ENCODE measurements at regions not wholly inside any gene's neighbourhood (a gene's known extent, or its start where the extent isn't known, plus 50 kb on each side); places are given as distances from the start of the nearest gene placed in this dataset.

DNA sequence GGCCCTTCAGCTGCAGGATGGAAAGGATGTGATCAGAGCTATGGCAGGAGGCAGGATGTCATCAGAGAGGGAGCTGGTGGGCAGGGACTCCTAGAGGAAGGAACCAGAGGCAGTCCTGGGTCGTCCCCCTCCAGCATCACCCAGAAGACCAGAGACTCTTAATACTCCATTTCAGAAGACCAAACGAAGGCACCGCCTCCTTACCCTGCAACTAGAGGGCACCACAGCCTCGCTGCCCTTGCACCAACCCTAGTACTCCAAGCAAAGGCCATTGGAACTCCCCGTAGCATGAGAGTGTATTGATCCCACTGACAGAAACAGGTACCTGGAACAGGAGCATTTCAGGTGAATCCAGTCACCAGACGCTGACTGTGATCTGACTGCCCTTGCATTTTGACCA lies 598.1 kb downstream of the NPHP4 start:
- no peak for DNase-seq

DNA sequence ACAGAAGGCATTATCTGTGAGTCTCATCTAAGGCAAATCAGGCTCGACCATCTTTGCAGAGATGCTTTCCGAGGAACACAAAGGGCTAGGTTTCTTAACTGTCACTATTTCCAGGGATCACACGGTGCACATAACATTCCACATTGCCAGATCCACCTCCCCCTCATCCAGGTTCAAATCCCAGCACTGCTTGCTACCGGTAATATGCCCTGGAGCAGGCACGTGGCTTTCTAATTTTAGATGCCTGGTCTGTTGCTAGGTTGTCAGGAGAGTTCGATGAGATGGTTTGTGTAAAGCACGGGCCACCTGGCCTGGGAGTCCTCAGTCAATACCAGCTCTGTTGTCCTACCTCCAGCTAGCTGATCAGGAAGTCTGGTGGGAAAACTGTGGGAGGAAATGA lies 598.6 kb downstream of the NPHP4 start:
- DNase-seq: no peak

DNA sequence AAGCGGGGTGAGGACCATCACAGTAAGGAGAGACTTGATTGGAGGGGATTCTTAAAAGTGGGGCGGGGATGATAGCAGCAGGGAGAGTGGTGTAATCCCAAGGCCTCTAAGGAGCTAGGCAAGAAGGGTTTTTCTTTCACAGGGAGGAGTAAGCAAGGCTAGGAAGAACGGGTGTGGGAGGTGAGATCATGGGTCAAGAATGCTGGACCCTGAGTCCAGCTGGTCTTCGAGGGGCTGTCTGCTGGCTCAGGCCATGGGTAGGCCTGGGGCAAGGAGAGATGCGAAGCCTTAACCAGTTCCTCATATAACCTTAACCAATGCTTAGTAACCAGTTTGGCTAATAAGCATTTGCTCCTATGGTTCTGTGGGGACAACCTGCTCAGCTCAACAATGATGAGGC lies 599.1 kb downstream of the NPHP4 start:
- DNase-seq: no peak

DNA sequence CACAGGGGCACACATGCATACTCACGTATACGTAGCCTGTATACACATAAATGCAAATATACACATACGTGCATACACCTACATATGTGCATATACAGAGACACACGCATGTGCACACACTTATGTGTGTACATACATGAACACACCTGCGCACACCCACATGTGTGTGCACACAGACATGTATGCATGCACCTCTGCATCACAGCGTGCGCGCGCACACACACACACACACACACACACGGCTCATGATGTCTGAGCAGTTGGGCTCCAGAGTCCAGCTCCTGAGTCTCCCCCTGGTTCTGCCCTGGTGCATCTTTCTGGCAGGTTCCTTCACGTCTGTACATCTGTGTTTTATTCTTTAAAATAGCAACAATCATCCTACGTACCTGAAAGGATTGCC lies 600.5 kb downstream of the NPHP4 start:
- DNase-seq: no peak

DNA sequence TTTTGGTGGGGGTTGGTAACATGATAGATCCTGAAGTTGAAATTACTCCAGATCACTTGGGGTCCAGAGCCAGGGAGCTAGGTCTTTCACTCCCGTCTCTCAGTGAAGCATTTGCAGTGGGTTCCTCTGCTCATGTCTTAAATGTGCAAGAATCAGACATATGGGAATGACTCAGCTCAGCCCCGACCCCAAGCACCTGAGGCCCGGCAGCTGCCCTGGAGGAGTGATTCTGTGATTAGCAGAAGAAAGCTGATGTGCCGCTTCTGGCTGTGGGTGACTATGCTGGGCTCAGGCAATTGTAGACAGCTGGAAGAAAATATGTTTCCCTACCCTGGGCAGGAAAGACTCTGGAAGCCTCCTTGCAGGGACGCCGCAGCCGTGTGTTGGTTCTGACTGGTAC lies 601.7 kb downstream of the NPHP4 start:
- no peak for DNase-seq

DNA sequence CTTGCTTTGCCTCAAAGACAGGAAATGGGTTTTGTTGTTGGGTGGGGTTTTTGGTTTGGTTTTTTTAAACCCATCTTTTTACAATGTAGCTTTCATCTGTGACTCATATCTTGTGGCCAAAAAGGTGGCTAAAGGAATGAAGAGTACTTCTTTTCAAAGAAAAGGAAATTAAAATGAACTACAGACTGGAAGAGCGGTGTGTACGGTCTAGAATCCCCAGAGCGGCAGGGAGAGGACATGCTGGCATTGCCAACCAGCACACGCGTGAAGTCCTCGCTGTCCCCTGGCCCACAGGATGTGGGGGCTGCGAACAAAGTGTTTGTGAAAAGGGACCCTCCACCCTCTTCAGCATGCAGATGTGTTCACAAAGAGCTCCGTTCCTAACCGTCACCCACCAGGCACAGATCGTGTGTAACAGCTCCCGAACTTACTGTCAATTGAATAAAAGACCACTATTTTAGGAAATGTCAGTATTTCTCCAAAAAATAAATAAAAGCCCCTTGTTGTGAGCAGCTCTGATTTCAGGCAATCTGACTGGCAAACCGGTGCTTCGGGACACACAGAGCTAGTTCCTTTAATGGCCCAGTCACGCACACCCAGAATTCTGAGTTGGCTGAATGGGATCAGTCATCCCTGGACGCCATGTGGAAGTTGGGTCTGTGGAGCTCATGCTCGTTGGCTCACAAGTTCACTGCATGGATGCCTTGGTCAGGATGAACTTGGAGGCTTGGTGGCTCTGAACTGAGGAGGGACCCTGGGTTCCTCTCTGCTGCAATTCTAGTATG lies 602.9 kb downstream of the NPHP4 start:
- no peak for DNase-seq

DNA sequence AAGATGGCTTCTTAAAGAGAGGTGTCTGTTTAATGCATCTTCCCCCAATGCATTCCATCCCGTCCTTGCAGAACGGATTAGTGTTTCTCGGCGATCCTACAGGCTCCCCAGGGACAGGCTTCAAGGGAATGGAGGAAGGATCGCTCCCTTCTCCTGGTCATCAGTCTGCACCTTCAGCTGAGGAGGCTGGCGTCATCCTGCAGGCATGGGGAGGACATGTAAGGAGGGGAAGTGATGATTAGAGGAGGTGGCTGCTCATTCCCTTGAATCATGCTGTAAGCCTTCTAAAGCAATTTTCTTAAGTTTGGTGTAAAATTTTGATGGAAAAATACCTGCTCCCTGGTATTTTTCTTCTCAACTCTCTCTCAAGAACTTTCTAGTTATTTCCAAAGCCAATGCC lies 603.6 kb downstream of the NPHP4 start:
- no peak for DNase-seq

DNA sequence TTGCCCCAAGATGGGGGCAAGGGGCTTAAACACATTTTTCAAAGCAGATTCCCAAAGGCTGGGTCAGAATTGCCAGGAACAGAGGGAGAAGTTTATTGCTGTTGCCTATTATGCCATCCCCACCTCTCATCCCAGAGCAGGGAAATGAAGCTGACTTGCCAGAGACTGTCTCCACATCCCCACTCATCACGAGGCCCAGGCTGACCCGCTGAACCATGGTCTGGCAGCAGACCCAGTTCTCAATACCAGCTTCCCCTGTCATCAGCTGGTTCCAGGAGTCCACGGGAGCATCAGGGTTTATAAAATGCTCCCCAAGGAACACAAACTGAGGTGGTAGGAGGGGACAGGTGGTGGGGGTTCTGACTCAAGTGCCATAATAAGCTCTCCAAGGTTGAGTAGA lies 605.9 kb downstream of the NPHP4 start:
- no peak for DNase-seq

DNA sequence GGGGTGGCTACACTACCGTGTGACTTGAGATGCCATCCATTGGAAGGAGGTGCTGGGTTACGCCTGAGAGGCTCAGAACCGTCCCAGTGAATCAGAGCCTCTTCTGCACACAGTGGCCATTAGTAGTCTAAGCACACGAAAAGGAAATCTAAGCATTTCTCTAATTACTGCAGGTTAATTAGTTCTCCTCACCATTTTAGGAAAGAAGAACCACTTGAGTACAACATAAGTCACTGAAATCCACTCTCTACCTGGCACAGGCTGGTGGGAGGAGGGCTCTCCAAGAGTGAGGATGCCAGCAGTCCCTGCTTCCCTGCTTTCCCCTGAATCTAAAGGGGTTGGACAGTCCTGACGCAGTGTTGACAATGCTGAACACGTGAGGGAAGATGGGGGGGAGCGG lies 606.3 kb downstream of the NPHP4 start:
- DNase-seq: no peak

DNA sequence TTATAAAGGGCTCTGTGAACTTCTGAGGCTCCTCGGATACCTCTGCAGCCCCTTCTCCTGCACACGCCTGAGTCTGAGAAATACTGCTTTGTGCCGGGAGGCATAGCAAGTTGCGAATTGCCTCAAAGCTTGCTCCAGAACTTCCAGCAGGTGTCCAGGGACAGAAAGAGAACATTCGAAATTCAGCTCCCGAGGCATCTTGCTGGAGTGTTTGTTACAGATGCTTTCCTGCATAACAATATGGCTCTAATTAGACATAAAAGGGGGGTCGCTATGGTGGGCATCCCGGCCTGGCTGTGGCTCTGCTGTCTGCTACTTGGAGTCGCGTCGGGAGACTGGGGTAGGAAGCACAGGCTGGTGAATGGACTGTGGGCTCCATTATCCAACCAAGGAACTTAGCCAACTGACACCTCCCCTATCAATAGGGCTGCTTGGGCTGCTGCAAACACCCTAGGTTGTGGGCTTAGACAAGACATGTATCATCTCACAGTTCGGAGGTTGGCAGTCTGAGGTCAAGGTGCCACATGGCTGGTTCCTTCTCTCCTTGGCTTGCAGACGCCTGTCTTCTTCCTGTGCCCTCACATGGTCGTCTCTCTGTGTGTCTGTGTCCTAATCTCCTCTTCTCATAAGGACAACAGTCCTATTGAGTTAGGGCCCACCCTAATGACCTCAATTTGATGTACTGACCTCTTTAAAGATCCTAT lies 607.0 kb downstream of the NPHP4 start:
- DNase-seq: no peak

DNA sequence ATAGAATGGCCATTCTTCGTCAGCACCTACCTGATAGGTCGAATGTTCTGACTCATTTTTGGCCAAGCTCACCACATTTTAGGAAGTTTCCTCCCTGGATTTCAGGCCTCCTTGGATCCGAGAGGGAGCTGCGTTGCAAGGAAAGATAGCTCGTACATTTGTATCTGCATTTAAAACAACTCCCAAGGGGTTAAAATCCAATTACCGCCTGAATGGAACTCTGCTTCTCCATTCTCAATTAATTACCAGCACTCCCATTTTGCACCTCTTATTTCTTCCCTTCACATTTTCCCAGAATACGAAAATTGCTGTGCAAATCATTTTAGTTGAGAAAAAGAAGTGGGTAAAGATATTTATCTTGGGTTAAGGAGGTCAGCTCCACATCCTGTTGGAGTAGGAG lies 610.7 kb downstream of the NPHP4 start:
- no peak for DNase-seq

DNA sequence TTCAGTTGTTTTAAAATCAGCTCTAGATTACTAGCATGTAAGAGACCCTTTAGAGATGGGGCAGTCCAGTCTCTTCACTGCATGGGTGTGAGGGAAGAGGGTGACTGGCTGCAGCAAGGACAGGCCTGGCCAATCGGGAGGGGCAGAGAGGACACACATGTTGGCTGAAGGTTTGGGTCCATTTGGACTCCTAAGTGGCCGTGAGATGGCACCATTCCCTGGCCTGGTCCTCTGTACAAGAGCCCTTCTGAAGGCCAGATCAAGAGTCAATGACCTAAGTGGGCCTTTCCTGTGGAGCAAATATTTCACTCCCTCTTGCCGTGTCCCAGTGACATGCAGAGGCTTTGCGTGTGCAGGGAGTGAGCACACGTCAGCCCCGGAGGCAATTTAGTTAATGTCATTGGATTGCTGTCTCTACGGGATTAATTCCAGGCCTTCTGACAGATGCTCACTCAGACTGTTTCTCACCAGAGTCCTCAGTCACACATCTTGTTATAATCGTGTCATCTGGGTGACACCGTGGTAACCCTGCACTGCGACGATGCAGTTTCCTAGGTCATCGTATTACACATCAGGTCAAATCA lies 613.0 kb downstream of the NPHP4 start:
- no peak for DNase-seq

DNA sequence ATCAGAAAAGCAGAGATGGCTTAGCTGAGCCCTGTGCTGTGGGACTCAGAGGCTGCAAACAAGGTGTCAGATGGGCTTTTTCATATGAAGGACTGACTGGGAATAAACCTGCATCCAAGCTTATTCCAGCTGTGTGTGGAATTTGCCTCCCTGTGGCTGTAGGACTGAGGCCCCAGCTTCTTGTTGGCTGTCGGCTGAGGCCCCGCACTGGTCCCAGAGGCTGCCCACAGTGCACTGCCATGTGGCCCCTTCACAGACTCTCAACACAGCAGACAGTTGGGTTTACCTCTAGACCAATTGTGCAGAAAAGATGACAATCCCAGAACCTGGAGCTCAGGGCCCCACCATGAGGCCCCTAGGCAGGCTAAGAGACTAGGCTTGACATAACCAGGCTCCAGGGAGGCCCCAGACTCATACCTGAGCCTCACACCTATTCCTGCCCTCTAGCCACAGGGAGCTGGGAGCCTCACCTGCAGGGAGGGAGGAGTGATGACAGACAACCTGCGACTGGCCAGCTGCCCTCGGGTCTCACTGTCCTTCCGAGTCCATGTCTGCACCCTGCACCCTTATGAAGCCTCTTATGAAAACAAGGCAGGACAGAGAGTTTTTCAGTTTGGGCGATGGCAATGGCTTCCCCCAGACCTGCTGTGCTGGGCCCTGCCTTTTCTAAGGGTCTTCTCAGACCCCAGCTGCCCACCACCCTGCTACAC lies 615.5 kb downstream of the NPHP4 start:
- no peak for DNase-seq

DNA sequence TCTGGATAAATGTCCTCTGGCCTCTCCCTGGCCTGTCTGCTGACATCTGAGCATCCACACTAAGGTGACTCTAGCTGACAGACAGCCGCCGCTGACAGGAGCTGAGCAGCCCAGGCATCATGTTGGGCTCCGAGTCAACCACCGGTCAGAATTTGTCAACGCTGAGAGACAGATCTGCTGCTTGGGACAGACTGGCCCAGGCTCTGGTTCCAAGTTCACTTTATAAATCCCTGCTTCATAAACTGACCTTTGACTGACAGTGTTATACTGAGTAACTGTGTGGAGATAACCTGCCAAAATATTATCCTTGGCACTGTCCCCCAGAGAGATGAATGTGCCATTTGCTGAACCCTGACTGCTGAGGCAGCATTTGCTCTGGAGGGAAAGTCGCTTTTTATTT lies 616.7 kb downstream of the NPHP4 start:
- DNase-seq: no peak

DNA sequence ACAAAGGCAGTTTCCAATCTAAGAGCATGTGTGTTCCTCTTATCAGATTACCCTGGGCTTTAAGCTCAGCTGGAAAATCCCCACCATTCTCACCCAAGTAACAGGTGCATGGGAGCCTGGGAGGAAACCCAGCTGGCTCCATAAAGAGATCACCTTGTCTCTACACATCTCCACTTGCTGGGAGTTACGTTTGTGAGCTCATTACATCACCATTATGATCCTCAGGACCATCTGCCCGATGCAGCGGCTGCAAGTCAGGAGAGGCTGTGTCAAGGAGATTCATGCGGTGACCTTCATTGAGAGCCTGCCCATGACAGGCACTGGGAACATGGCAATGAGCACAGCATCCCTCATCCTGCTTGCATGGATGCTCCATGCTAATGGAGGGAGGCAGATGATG lies 618.0 kb downstream of the NPHP4 start:
- no peak for DNase-seq

DNA sequence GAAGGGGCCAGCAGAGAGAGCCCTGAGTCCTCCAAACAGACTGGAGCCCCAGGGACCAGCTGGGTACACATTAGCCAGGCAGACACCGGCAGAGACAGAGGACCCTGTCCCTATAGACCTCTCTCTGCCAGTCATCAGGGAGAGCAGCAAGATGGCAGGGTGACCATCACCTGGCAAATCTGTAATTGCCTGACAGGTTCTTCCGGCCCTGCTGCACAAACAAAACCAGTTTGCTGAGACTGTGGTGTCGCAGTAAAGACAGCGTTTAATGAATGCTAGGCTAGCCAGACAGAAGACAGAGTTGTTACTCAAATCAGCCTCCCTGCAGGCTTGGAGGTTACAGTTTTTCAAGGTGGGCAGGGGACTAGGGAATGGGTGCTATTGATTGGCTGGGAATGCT lies 618.9 kb downstream of the NPHP4 start:
- no peak for DNase-seq

DNA sequence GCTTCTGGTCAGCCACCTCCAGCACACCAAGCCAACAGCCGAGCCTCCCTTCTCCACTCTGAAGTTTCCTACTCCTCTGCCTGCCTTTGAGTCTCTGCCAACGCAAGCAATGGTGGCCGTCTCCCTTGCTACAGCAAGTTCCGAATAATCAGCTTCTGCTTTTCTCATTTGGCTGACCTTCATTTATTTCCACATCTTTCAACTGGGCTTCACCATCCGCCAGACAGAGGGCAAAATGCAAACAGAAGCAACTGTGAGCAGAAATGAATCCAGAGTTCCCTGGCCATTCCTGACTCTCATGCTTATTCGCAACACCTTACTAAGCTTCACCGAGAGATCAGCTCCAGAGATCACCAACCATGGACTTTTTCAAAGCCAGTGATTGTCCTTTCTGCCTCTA lies 621.0 kb downstream of the NPHP4 start:
- DNase-seq: no peak

DNA sequence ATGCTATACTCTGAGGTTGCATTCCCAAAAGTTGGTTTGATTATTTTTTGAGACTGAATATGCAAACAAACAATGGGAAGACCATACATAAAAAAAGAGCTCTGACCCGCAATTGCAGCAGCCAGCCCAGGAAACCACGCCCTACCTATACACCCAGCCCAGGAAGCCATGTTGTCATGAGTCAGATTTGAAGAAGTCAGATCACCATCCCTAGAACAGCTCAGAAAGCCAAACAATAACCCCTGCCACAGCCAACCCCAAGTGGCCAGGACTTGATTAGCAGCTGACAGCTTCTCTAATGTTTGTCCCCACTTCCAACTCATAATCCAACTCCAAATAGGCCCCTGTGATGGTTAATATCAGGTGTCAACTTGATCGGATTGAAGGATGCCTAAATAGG lies 621.9 kb downstream of the NPHP4 start:
- no peak for DNase-seq

DNA sequence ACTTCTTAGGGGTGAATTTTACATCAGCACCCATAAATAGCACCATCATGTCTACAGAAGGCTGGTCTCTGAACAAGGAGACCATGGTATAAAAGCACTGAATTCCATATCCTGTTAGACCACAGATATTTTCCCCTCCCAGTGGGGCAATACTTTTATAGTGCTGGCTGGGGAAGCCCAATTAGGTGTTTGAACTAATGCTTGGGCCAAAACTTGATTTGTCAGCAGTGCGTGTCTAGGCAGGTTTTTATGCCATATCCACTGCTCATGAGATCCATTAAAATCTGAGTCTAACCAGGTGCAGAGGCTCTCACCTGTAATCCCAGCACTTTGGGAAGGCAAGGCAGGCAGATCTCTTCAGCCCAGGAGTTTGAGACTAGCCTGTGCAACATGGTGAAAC lies 623.0 kb downstream of the NPHP4 start:
- DNase-seq: no peak

DNA sequence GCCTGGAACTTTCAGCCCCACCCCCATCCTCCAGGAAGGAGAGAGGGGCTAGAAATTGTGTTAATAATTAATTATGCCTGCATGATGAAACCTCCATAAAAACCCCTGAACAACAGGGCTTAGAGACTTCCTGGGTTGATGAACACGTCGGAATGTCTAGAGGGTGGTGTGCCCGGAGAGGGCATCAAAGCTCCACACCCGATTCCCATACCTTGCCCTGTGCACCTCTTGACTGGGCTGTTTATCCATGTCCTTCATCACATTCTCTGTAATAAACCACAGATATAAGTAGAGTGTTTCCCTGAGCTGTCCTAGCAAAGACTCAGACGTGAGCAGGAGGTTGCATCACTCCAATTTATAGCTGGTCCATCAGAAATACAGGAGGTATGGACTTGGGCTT lies 624.0 kb downstream of the NPHP4 start:
- no peak for DNase-seq

DNA sequence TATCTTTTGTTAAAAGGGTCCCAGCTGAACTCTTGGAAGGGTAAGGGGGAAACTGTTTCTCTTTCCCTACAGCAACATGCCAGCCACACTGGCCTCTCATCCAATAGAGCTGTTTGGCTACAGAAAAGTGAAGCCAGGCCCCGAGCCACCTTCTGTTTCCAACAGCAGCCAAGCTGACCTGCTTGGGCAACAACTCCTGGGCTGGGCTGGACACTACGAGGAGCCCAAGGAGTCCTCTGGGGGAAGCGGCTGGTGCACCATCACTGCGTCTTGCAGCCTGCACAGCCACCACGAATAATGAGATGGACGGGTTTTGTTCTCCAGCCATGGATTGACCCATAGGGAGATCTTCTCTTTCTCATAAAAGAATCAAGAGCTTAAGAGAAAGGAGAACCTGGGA lies 624.9 kb downstream of the NPHP4 start:
- no peak for DNase-seq

DNA sequence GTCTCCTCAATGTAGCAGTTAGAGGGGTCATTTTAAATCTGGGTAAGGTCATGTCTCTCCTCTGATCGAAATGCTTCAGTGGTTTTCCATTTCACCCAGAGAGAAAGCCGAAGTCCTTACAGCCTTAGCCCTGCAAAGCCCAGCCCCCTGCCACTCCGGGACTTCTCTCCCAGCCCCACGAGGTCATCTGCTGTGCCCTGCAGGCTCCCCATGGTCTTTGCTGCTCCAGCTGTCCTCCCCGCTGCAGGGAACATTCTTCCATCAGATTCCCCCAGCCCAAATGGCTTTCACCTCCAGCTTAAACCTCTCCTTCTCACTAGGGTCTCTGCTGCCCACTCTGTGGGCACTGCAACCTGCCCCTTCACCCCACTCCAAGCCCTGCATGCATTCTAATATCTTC lies 626.5 kb downstream of the NPHP4 start:
- no peak for DNase-seq

DNA sequence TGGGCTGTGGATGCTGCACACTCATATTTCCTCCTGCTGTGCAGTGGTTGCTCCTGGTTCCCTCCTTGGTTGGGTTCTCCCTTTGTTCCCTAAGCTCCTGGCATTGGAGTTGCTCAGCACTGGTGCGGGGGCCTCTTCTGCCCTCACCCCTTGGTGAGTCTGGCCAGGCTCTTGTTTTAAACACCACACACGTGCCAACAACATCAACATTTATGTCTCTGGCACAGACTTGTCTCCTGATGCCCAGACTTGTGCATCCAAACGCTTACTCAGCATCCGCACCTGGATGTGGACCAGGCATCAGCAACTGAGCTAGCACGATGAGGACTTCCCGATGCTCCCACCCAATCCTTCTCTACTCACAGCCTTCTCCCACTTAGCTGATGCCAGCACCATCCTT lies 627.6 kb downstream of the NPHP4 start:
- no peak for DNase-seq

DNA sequence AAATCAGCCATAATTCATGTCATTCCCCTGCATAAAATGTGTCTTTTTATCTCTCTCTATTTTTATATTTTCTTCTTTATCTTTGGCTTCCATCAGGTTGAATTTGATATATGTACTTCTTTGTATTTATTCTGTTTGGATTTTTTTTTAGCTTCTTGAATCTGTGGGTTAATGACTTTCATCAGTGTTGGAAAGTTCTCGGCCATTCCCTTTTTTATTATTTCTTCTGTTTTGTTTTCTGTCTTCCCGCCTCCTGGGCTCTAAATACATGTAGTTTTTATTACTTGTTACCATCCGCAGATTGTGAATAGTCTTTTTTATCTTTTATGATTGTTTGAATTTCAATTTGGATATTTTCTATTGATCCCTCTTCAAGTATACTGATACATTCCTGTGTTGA lies 637.5 kb downstream of the NPHP4 start:
- no peak for DNase-seq
